Stimulated activated CD4-positive, alpha-beta T cell treated with anti-CD3 and anti-CD28 coated beads, Interleukin-1b, Interleukin-23, amount 100 ng/mL, for 48 hours (primary cell): ENCODE measurements at regions not wholly inside any gene's neighbourhood (a gene's known extent, or its start where the extent isn't known, plus 50 kb on each side); places are given as distances from the start of the nearest gene placed in this dataset.
A peak's percentile ranks its signal among the peaks of the same experiment; 100 is the strongest.

Experiments
- DNase-seq: peaks from one replicate; pipeline ENCODE4 v3.0.0-alpha.2; 2020

DNA sequence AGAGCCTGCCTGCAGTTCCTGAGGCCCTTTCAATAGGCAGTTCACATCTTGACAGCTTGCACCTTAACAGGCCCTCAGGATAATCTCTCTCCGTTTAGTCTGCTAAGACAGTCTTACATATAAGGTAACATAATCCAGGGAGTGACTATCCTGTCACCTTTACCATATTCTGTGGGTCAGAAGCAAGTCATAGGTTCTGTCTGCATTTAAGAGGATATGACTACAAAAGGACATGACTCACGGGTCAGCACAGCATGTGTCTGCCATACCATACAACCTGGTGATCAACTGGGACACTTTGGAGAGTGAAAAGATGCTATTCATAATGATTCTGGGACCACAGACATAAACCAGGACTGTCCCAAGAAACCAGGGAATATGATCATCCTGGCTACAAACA is 611.1 kb downstream of the SOX6 start:
- no peak for DNase-seq

DNA sequence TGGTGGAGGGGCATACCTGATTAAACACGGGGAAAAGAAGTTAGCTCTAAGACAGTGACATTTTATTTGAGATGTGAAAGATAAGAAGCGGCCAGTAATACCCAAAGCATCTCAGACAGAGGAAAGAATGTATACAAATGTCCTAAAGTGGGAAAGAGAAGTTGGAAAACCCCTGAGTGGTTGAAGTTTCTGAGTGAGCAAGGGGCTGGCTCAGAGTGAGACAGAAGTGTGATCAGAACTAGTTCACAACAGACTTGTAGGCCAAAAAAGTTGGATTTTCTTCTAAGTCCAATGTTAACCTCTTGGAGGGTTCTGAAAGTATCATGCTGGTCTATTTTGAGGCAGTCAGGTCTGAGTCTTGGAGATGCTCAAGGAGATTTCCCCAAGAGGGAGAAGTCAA is 608.7 kb downstream of the SOX6 start:
- DNase-seq = no peak

GRCh38 chr11:15748132-15748531 is 608.2 kb downstream of the SOX6 start:
- no peak for DNase-seq

GRCh38 chr11:15748741-15749140 is 607.6 kb downstream of the SOX6 start:
- DNase-seq = no peak

GRCh38 chr11:15750535-15751308 is 605.6 kb downstream of the SOX6 start:
- DNase-seq = no peak

DNA sequence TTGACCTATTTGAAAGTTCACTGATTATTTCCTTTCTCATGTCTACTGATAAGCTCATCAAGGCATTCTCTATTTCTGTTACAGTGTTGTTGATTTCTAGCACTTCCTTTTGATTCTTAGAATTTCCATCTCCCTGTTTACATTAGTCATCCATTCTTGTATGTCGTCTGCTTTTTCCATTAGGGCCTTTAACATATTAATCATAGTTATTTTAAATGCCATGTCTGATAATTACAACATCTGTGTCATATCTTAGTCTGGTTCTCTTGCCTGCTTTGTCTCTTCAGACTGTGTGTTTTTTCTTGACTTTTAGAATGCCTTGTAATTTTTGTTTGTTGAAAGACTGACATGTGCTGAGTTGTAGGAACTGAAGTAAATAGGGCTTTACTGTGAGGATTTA is 602.1 kb downstream of the SOX6 start:
- DNase-seq = no peak

GRCh38 chr11:15757048-15757698 is 599.2 kb downstream of the SOX6 start:
- no peak for DNase-seq

DNA sequence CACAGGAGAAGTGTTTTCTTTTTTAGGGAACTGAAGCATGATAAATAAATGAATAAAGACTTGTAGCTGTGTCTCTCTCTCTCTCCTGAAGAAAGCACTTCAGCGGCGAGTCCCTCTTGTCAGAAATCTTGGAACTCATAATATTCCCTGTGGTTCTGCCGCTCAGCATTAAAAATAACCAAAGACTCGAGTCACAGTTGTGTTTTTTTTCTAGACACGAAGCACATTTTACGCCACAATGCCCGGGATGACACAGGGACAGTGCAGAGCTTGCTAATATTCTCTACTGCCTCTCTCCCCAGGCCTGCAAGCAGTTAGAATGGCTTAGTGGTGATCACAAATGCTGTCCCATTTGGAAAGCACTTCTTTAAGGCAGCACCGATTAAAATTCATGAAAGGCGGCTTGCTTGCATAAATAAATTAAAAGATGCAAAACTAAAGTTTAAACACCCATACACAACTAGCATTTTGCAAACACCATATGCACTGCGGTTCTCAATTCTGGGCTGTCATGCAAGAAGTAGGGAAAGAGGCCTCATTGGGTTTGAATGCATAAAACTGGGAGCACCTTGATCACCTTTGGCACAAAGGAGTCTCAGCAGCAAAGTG is 597.4 kb downstream of the SOX6 start:
- DNase-seq = no peak

GRCh38 chr11:15761235-15761634 is 595.1 kb downstream of the SOX6 start:
- DNase-seq = no peak

GRCh38 chr11:15764326-15764725 is 592.0 kb downstream of the SOX6 start:
- DNase-seq = no peak

- no peak for DNase-seq
Measured at GRCh38 chr11:15764948-15765347, 591.4 kb downstream of the SOX6 start.

DNA sequence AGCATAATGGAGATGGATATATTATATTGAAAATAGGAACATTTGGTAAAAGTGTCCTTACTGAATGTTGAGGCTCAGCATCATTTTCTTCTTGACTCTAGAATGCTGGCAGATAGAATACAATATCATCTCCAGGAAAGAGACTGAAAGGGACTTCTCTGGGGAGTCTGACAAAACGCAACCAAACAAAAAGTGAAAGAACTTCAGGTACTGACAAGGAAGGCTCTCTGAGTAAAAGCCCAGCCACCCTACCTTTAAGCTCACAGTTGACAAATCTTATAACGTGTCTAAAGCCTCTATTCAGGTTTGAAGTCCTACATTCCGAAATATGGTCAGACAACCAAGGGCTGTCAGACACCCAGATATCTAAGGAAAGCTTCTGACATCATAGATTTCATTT is 590.8 kb downstream of the SOX6 start:
- DNase-seq = no peak

GRCh38 chr11:15768321-15768720 is 588.0 kb downstream of the SOX6 start:
- no peak for DNase-seq

DNA sequence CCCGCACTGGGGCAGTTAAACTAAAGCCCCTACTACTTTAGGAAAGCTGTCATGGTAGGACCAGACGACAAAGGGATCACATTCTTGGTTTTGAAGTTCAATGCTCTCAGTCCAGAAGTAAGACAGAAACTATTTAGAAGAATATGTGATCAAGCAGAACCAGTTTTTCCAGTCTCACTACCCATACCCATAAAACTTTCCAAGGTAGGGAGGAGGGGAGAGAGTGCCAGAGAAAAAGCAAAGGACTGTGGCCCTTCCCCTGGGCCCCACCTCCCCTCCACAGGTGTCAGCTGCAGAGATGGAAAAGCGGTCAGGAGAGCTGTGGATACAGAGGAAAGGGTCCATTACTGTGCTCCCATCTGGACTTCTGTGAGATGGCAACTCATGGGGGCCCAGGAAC is 587.1 kb downstream of the SOX6 start:
- no peak for DNase-seq

GRCh38 chr11:15770798-15771414 is 585.4 kb downstream of the SOX6 start:
- DNase-seq = peak; percentile 12

GRCh38 chr11:15772547-15772946 is 583.8 kb downstream of the SOX6 start:
- DNase-seq = no peak

DNA sequence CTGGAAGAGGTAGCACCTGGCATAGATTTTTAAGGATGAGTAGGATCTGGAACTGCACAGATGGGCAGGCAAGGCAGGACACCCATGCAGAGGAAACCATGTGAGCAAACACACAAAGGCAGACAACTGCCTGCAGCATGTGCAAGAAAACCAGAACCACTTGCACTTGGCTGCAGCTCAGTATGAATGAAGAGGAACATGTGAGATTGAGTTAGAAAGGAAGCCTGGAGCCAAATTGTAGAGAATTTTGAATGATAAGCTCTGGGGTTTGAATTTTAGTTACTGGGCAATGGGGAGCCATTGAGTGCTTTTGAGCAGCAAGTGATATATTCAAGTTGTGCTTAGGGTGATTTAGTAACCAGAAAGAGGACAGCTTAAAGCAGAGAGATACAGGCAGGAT is 583.4 kb downstream of the SOX6 start:
- no peak for DNase-seq

- no peak for DNase-seq
Measured at GRCh38 chr11:15773476-15774387, 582.6 kb downstream of the SOX6 start.

GRCh38 chr11:15774388-15774939 is 581.9 kb downstream of the SOX6 start:
- DNase-seq = no peak

- DNase-seq = no peak
Measured at GRCh38 chr11:15775015-15775541, 581.3 kb downstream of the SOX6 start.

DNA sequence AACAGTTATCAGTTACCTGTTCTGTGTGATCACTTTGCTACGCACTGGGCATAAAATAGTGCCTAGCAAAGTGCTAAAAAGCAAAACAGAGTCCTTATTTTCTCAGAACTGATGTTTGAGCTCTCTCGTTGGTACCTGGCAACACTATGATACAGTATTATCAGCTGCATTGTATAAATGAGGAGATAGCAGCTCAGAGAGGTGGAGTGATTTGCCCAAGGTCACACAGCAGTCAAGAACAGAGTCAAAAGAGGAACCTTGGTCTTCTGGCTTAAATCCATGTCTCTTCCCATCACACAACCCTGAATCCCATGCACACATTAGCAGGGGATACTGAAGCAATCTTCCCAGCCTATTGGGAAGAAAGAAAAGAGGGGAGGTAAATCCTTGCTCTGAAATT is 580.5 kb downstream of the SOX6 start:
- DNase-seq = no peak

- DNase-seq = no peak
Measured at GRCh38 chr11:15776366-15776765, 580.0 kb downstream of the SOX6 start.
